PFSK-1 (cell line): ENCODE measurements at regions not wholly inside any gene's neighbourhood (a gene's known extent, or its start where the extent isn't known, plus 50 kb on each side); places are given as distances from the start of the nearest gene placed in this dataset.

Source experiments
- FOXP2 ChIP-seq: optimal IDR thresholded peaks from 2 replicates; pipeline ENCODE3; 2011; ENCODE audit warnings: borderline replicate concordance, control low read depth, inconsistent platforms; ENCODE audit not compliant: insufficient read depth; ENCODE audit errors: extremely low read length, extremely low read depth
- POLR2AphosphoS5 ChIP-seq: IDR thresholded peaks from 2 replicates; pipeline ENCODE4 v1.6.1; 2012; ENCODE audit warnings: low read depth, mild to moderate bottlenecking, control low read depth, low read length, moderate library complexity
- REST ChIP-seq, 2 experiments: IDR thresholded peaks; 2 replicates each; pipeline versions ENCODE4 v1.6.1 to v1.8.0; 2011 to 2012; ENCODE audit warnings: low read depth in 2 of 2, low read length in 2 of 2, control low read depth in 1 of 2, inconsistent platforms in 1 of 2, mild to moderate bottlenecking in 1 of 2, moderate library complexity in 1 of 2; ENCODE audit not compliant: insufficient read depth in 1 of 2
- SIN3A ChIP-seq: IDR thresholded peaks from 2 replicates; pipeline ENCODE4 v1.6.1; 2012; ENCODE audit warnings: mild to moderate bottlenecking, low read length, moderate library complexity, borderline replicate concordance; ENCODE audit not compliant: insufficient read depth
- TAF1 ChIP-seq: IDR thresholded peaks from 2 replicates; pipeline ENCODE4 v1.6.1; 2012; ENCODE audit warnings: low read length, control low read depth, borderline replicate concordance; ENCODE audit not compliant: insufficient read depth

GRCh38 chr16:9555051-9555450 lies 463.6 kb downstream of the HAPSTR1 start:
- TF ChIP-seq REST (IDR thresholded peaks at IDR 0.05; ENCODE audit: insufficient read depth in 1 of 2, low read depth in 2 of 2, low read length in 2 of 2) (no peak), POLR2AphosphoS5 (no peak), FOXP2 (no peak), TAF1 (no peak)

GRCh38 chr16:9556949-9557665 lies 465.7 kb downstream of the HAPSTR1 start:
- TF ChIP-seq POLR2AphosphoS5 (no peak), REST (IDR thresholded peaks at IDR 0.05; ENCODE audit: insufficient read depth in 1 of 2, low read depth in 2 of 2, low read length in 2 of 2) (no peak)

- TF ChIP-seq SIN3A (no peak), REST (IDR thresholded peaks at IDR 0.05; ENCODE audit: insufficient read depth in 1 of 2, low read depth in 2 of 2, low read length in 2 of 2) (no peak), FOXP2 (no peak)
Observed at GRCh38 chr16:9557713-9558112, 466.3 kb downstream of the HAPSTR1 start.

GRCh38 chr16:9566099-9566498 lies 474.7 kb downstream of the HAPSTR1 start:
- TF ChIP-seq FOXP2 (no peak), TAF1 (no peak), POLR2AphosphoS5 (no peak), SIN3A (no peak), REST (IDR thresholded peaks at IDR 0.05; ENCODE audit: insufficient read depth in 1 of 2, low read depth in 2 of 2, low read length in 2 of 2) (no peak)

- TF ChIP-seq SIN3A: no peak
- TF ChIP-seq TAF1: no peak
- TF ChIP-seq FOXP2: no peak
- TF ChIP-seq REST (IDR thresholded peaks at IDR 0.05; ENCODE audit: insufficient read depth in 1 of 2, low read depth in 2 of 2, low read length in 2 of 2): no peak
- no peak for TF ChIP-seq POLR2AphosphoS5
Observed at GRCh38 chr16:9567666-9568065, 476.2 kb downstream of the HAPSTR1 start.
